ENCODE measurements at regions not wholly inside any gene's neighbourhood (a gene's known extent, or its start where the extent isn't known, plus 50 kb on each side); places are given as distances from the start of the nearest gene placed in this dataset.

DNA sequence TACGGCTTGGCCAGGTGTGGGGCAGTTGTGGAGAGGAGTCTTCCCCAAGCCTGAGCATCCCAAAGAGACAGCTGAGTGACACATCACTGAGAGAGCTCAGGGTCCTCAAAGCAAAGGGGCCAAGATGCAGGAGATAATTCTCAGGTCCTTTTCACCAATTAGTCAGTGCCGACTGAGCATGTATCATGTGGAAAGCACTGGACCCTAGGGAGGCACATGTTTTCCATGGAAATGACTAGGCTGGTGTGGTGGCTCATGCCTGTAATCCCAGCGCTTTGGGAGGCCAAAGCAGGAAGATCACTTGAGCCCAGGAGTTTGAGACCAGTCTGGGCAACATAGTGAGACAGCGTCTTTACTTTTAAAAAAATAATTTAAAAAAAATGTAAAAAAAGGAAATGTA, 67.3 kb upstream of the PRPS1 start:
- no peak for DNase-seq (ENCODE audit: low spot score)

GRCh38 chrX:107561468-107562215, 66.7 kb upstream of the PRPS1 start:
- no peak for DNase-seq (ENCODE audit: low spot score)

DNA sequence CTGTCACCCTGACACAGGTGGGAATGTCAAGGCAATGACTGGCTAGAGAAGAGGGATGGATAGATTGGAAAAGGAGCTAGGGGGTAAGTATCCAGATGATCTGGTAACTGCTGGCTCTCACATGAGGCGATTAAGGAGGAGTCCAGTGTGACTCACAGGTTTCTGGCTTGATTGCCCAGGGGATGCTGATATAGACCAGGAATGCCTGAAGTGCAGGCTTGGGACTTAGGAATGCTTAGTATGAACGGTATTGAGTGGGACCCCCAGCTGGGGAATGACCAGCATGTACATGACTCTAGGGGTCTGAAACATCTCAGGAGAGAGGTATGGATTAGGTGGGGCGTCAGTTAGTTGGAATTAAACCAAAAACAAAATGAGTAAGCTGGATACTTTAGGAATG, 65.8 kb upstream of the PRPS1 start:
- no peak for DNase-seq (ENCODE audit: low spot score)

DNA sequence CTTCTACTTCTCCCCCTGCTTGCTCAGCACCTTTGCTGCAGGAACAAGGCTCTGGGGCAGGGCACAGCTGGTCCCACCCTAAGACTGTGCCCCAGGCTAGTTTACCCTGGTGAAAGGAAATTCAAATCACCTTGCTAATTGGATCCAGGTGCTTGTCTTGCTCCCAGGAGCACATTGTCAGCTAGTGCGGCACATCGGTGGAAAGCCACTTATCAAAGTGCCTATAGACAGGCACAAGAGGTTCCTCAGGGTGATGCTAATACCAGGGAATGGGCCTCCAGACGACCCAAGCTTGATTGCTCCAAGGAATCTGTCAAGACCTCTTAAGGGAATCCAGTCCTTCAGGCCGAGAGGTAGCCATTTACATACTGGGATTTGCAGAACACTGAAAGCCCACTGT, 64.5 kb upstream of the PRPS1 start:
- no peak for DNase-seq (ENCODE audit: low spot score)

- no peak for DNase-seq (ENCODE audit: low spot score)
Observed at GRCh38 chrX:107565015-107565414, 63.3 kb upstream of the PRPS1 start.

DNA sequence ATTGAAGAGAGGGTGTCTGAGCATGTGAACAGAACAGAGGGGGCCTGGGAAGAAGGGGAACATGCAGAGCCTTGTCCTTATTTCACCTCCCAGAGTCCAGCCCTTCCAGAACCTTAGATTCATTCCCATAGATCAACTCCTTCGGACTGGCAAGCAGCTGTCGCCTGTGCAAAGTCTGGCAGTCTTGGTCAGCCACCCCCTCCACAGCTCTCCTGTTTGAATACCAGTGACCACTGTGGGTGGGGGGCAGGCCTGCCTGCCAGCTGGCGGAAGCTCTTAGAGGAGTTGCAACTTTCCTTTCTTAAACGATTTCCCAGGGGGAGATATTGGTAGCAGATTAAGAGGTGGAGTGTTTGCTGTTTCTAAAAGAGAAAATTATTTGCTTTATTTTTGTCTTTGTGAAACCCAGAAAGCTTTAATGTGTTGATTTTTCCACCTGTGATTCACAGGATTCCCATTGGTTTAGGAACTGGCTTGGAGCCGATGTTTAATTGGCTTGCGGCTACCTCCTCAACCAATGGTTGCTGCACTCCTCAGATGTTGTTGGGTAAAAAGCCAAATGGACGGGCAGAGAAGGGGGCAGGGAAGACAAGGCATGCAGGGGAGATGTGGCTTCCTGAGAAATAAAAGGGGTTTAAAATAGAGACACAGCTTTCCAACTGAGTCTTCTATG, 62.2 kb upstream of the PRPS1 start:
- no peak for DNase-seq (ENCODE audit: low spot score)

- DNase-seq (ENCODE audit: low spot score), result no peak
Observed at GRCh38 chrX:107566604-107567262, 61.6 kb upstream of the PRPS1 start.

DNA sequence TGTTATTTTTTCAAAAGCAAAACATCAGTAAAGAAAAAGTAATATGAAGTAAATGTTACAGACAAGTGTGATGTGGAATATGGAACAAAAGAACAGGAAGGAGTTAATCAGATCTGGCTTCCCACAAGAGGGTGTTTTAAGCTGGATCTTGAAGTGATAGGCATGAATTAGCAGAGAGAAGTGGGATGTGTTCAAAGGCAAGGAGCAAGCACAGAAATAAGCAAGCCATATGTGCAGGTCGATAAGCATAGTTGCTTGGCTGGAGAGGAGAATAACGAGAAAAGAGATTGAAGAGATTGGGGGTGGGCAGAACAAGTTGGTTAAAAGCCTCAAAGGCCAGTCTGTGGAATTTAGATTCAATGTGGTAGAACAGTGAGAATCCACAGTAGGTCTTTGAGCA, 60.9 kb upstream of the PRPS1 start:
- DNase-seq (ENCODE audit: low spot score), result no peak

DNA sequence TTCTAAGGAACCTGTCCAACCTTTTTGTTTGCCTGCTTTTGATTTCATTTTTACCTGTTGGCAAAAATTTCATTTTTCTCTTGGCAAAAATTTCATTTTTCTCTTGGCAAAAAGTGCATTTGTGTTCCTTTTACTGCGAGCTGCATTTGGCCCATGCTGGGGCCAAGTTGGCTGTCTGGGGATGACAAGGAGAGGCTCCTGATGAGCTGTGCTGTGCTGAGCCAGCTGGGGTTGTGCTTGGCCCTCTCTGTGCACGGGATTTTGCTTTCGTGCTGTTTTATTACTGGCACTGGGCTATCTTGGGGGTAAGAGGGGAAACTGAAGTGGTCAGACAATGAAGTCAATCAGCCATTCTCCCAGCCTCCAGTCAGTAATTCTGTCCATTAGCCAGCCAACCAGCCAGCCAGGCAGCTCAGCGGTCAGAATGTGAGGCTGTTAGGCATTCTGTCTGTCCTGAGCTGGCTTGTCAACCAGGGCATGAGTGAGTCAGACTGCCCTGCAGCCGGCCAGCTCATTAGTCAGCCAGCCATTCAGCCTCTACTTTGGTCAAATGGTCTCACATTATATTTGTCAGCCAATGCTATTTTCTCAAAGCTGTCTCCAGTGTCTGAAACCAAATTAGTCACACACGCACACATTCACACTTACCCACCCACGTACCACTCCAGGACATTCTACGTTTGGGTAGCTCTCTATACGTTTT, 56.9 kb upstream of the PRPS1 start:
- DNase-seq (ENCODE audit: low spot score), result no peak

DNA sequence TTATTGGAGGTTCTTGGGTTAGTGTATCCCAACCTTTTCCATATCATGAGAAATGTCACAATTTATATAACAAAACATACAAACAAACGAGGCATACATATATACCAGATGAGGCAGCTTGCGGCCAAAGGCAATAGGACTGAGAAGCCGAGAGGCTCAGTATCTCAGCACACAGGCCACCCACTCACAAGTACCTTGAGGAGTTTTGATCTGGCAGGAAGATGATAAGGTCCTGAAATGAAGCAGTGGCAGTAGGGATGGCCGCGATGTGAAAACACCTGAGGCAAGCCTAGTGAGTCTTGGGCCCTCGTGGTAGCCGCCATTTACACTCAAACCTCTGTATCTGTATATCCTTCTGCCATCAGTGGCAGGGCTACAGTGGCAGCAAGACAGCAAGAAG, 55.3 kb upstream of the PRPS1 start:
- no peak for DNase-seq (ENCODE audit: low spot score)

DNA sequence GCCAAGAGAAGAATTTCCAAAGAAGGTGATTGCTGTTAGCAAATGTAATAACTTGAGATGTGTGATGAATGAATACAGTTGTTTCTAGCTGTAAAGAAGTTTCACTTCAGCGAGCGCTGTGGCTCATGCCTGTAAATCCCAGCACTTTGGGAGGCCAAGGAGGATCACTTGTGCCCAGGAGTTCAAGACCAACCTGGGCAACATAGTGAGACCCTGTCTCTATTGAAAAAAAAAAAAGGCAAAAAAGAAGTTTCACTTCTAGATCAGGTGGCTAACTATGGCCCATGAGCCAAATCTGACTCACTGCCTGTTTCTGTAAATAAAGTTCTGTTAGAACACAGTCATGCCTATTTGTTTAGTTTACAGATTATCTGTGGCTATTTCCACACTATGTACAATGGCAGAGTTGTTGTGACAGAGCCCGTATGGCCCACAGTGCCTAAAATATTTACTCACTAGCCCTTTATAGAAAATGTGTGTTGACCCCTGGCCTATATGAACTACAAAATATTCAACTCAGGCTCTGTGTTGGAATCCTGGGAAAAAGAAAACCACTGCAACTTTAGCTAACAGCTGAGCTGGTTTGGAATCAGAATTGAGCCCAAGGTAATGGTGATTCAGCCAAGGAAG, 54.1 kb upstream of the PRPS1 start:
- DNase-seq (ENCODE audit: low spot score), result no peak

DNA sequence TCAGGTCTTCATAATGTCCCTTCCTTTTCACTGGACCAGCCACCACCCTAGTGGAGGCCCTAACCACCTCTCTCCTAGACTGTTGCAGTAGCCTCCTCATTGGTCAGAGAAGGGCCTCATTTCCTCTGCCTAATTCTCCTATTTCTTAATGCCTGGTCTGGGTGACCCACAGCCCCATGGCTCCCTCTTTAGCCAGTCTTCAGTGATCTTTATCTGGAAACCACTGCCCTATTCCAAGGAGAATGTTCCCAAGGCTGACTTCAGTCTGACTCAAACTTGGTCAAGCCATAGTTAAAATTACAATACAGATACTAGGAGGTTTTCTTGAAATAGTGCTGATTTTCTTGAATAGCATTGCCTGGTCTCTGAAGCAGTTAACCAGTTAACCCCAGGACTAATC, 53.6 kb upstream of the PRPS1 start:
- DNase-seq (ENCODE audit: low spot score), result no peak

DNA sequence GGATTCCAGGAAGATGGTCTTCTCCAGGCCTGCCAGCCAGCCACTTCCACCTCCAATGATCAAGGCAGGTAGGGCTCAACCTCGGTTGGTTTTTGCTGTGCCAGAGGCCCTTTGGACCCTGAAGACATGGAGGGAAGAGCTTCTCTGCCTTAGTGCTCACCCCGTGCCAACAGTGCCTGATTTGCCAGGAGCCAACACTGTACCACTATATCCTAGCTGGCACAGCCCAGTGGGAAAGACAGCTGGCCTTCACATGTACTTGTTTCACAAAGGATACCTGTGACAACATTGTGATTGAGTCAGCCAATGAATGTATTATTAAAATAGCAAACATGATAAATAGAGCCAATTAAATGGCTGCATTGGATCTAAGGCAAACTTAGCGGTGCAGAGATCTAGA, 51.9 kb upstream of the PRPS1 start:
- no peak for DNase-seq (ENCODE audit: low spot score)

DNA sequence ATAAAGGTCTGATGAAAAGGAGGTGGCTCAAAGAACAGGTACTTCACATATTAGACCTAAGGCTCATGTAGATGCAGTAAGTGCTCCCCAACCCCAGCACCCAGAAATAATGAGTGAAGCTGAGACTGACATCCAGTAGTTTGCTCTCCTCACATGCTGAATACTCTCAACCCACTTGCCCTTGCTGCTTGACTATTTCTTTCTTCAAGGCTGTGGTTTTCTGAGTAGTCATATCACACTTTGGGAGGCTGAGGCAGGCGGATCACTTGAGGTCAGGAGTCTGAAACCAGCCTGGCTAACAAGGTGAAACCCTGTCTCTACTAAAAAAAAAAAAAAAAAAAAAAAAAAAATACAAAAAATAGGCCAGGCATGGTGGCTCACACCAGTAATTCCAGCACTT, 51.5 kb upstream of the PRPS1 start:
- no peak for DNase-seq (ENCODE audit: low spot score)

- DNase-seq (ENCODE audit: low spot score), result no peak
Observed at GRCh38 chrX:107577933-107578332, 50.4 kb upstream of the PRPS1 start.

Data from D341Med (cell line).